Sigmoid colon (tissue), 4 donors: ENCODE measurements at regions not wholly inside any gene's neighbourhood (a gene's known extent, or its start where the extent isn't known, plus 50 kb on each side); places are given as distances from the start of the nearest gene placed in this dataset.

ENCODE experiments used
- CTCF ChIP-seq, 4 experiments: fragments of 450-650 bp in 3 of 4; fragments of 200-600 bp in 1 of 4; IDR thresholded peaks; one replicate each; pipeline ENCODE4 v1.5.1; 2016 to 2019; ENCODE audit warnings: antibody characterized with exemption in 4 of 4, mild to moderate bottlenecking in 3 of 4, moderate library complexity in 2 of 4
- POLR2AphosphoS5 ChIP-seq, 4 donors: sonication (generic); formaldehyde crosslinking; IDR thresholded peaks; one replicate each; pipeline ENCODE4 v1.6.1; 2017; ENCODE audit warnings: antibody characterized with exemption in 4 of 4

- TF ChIP-seq CTCF (IDR thresholded peaks at IDR 0.05) (no peak), POLR2AphosphoS5 (IDR thresholded peaks at IDR 0.05) (no peak)
Measured at GRCh38 chr12:105799103-105799502, 339.7 kb downstream of the NUAK1 start.
